ENCODE measurements at regions not wholly inside any gene's neighbourhood (a gene's known extent, or its start where the extent isn't known, plus 50 kb on each side); places are given as distances from the start of the nearest gene placed in this dataset.
"Not testable (repeated sequence)": the region's sequence is repeated elsewhere in the genome, so short reads cannot be mapped to it uniquely, and the experiment has no call there.

- FAIRE-seq (no peak), DNase-seq (ENCODE audit: low spot score) (no peak)
These were observed 250.5 kb downstream of the TMEM47 start for GRCh38 chrX:34406580-34406979.

DNA sequence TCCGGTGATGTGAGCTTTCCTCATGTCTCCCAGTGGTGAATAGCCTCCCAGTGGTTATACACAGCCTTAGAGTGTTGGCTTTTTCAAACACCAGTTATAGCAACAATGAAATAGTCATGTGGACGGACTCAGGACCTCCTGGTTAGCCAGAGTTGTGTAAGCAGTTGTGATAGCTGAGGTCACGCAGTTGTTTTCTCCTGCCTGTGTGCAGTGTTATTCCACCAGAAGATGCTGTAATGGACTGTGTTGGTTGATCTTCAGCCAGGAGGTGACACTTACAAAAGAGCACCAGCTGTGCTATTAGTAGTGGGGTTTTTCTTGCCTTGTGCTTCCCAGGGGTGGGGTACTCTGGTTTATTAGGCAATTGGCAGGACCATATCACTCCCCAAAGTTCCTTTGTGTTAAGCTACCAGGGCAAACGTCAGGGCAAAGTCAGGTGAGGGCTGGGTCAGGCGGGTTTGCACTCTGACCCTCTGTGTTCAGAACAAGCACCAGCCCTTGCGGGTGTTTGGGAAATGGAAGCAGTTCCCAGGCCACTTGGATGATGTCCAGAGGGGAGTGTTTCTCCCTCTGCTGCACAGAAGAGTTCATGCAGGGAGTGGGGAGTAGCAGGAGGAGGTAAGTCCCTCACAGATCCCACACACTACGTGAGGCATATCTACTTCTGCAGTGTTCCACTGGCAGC is 252.6 kb downstream of the TMEM47 start:
- FAIRE-seq (no peak), DNase-seq (ENCODE audit: low spot score) (no peak)

GRCh38 chrX:34401411-34401810 is 255.7 kb downstream of the TMEM47 start:
- no peak for DNase-seq (ENCODE audit: low spot score)
- FAIRE-seq, result no peak

DNA sequence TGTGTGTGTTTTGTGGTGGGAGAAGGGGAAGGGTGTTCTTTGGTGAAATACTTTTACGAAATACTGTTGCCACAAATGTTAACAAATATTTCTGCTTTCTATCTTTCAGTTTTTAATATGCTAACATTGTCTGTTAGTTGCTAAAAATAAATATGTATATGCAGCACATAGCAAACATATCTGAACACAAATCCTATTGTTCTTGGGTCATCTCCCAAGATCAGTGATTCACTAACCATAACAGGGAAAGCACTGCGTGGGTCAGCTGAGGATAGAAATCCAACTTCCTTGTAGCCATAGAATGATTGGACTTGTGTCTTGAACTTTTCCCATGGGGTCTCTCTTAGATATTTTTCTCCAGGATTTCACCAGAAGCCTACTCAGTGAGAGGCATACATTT is 250.3 kb upstream of the FAM47A start:
- no peak for DNase-seq (ENCODE audit: low spot score)
- FAIRE-seq, result no peak

GRCh38 chrX:34381241-34381640 is 249.1 kb upstream of the FAM47A start:
- FAIRE-seq (no peak), DNase-seq (ENCODE audit: low spot score) (no peak)

- DNase-seq (ENCODE audit: low spot score) (no peak), FAIRE-seq (no peak)
These were observed 247.8 kb upstream of the FAM47A start for GRCh38 chrX:34379891-34380290.

DNA sequence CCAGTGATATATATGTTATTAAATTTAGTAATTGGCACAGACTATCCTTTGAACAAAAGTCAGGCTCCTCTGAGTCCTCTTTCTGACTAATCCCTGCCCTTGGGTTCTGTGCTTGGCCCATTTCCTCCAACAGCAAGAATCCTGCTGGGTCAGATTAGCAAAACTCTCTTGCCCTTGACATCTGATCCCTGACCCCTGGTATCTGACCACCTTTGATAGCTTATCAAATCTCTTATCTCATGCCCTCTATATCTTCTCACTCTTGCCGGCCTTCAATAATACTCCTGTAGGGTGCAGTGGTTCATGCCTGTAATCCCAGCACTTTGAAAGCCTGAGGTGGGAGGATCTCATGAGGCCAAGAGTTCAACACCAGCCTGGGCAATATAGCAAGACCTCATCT is 245.5 kb upstream of the FAM47A start:
- no peak for FAIRE-seq
- no peak for DNase-seq (ENCODE audit: low spot score)

DNA sequence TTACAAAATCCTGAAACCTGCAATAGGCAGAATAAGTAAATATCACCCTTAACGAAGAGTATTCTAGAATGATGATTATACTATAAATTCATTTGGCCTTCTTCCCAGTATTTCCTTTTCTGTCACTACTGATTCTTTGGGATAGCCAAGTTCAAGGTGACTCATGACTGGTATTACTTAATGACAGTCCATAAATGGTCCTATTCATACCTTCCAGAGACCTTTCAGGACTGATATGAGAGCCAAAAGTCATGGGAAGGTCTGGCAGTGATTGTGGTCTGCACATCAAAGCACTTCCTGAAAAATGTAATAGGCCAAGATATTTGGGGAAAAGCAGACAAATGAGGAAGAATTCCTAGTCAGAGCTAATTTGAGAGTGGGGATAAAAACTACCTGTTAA is 239.6 kb upstream of the FAM47A start:
- DNase-seq (ENCODE audit: low spot score), result no peak
- no peak for FAIRE-seq

- FAIRE-seq, result no peak
These were observed 233.4 kb upstream of the FAM47A start for GRCh38 chrX:34365471-34365870.

DNA sequence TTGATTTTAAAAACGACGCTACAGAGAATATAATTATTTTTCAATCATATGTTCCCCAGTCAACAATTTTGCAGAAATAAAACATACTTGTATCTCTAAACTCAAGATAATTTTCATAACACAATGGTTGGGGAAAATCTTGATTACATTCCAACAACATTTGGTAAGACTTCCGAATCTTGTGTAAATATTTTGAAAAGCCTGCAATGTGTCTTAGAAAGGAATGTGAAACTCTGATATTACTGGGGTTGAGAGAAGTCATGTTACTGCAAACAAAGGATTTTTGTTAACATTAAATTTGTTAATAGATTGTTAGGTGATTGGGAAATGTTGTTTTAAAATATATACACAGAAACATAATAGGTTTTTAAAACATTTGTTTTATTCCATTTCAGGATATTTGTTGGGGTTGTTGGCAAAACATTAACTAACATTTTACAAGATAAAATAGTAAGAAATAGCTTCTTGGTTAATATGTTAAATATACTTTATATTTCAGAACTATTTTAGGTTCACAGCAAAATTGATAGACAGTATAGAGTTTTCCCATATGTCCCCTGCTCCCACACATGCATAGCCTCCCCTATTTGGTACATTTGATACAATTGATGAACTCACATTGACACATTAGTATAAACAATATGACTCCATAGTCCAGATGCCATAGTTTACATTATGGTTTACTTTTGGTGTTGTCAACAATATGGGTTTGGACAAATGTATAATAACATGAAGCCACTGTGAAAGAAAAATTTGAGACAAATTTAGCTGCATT is 218.6 kb upstream of the FAM47A start:
- no peak for FAIRE-seq
- no peak for DNase-seq (ENCODE audit: low spot score)

More at GRCh38 chrX:34365471-34365870, 233.4 kb upstream of the FAM47A start:
- DNase-seq (ENCODE audit: low spot score), result no peak

DNA sequence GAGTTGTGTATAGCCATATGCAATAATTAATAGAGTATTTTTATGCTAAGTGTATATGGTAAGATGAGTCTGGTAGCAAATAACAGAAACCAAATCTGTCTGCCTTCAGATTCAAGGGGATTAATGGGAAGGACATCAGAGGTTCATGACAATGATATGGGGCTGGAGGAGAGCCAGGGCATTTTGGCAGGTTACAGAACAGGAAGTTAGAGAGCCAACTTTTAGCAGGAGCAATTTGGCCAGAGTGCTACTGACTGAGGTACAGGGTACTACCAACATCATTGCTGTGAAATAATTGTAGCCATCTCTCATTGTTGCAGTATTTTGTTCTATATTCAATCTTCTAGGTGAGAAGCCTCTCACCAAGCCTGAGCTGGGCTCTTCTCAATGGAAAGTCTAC is 210.9 kb upstream of the FAM47A start:
- FAIRE-seq (no peak), DNase-seq (ENCODE audit: low spot score) (no peak)

DNA sequence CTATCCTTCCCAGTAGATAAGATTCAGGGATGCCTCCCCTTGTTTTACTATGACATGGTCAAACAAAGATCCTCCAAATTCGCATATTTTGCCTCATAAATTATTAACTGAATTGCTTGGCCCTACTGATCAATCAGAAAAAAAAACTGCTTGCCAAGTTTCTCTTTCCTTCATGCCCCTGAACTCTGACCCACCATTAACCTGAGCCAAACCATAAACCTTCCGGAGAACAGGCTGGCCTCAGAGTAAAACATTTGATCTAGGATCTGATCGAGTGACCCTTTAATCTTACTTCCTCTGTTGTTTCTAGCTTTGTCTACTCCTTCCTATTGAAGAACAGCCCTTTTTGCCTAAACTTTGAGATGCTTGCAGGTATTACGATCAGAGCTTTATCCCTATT is 209.7 kb upstream of the FAM47A start:
- DNase-seq (ENCODE audit: low spot score) (no peak), FAIRE-seq (no peak)

DNA sequence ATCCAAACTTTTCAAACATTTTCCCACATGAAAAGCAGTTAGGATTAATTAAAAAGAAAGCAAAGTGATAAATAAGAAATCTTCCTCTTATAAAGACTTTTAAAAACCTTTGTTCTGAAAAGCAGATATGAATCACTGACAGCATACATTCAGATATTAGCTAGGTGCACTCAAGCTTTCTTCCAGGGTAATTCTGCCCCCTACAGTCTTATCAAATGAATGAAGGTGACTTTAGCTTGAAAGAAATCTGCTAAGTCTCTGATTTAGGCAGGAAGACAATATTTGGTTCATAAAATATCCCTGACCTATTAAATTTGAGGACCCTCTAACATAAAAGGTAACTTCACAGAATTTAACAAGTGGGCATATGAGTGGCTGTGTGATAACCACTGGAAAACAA is 209.1 kb upstream of the FAM47A start:
- no peak for DNase-seq (ENCODE audit: low spot score)
- no peak for FAIRE-seq

DNA sequence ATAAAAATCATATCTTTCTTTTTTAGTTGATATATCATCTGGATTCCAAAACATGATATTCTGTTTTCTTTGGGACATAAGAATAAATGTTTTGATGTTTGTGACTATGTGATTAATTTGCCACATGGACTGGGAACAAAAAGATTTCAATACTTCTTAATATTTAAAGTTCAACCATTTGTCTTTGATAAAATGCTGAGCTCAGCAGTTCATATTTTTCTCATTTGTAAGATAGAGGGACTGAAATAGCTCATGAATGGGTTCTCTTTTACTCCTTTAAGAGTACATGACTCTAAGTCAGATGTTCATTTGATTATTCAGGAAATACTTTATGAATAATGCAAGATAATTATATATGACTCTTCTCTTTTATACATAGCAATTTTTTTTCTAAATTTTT is 205.9 kb upstream of the FAM47A start:
- DNase-seq (ENCODE audit: low spot score) (no peak), FAIRE-seq (no peak)

DNA sequence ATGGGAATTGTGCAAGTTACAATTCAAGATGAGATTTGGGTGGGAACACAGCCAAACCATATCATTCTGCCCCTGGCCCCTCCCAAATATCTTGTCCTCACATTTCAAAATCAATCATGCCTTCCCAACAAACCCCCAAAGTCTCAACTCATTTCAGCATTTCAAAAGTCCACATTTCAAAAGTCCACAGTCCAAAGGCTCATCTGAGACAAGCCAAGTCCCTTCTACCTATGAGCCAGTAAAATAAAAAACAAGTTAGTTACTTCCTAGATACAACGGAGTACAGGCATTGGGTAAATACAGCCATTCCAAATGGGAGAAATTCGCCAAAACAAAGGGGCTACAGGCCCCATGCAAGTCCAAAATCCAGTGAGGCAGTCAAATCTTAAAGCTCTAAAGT is 203.3 kb upstream of the FAM47A start:
- not testable (repeated sequence) for FAIRE-seq; DNase-seq (ENCODE audit: low spot score)

DNA sequence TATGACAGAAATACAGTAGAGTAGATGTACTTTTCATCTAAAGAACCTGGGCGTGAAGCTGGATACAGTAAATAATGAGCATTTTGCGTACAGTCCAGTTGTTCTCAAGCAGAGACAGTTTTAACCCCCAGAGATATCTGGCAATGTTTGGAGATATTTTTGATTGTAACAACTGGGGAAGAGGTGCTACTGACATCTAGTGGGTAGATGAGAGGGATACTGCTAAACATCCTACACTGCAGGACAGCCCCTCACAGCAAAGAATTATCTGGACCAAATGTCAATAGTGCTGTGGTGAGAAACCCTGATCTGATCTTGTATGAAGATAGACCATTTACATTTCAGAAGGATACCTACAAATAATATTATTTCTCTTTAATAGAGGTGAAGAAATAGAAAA is 200.2 kb upstream of the FAM47A start:
- DNase-seq (ENCODE audit: low spot score) (no peak), FAIRE-seq (no peak)

- FAIRE-seq, result no peak
- no peak for DNase-seq (ENCODE audit: low spot score)
These were observed 193.3 kb upstream of the FAM47A start for GRCh38 chrX:34325460-34325859.

DNA sequence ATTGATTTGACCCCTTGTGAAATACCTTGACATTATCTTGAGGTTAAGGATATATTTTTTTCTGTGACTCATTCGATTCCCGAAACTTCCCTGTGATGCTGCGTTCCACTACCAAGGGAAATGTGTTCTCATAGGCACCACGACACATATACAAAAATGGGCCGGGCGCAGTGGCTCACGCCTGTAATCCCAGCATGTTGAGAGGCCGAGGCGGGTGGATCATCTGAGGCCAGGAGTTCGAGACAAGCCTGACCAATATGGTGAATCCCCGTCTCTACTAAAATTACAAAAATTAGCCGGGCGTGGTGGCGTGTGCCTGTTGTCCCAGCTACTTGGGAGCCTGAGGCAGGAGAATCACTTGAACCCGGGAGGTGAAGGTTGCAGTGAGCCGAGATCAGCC is 188.3 kb upstream of the FAM47A start:
- FAIRE-seq; DNase-seq (ENCODE audit: low spot score): not testable (repeated sequence)

GRCh38 chrX:34300871-34301270 is 168.8 kb upstream of the FAM47A start:
- peak; percentile 69 for FAIRE-seq
- no peak for DNase-seq (ENCODE audit: low spot score)

DNA sequence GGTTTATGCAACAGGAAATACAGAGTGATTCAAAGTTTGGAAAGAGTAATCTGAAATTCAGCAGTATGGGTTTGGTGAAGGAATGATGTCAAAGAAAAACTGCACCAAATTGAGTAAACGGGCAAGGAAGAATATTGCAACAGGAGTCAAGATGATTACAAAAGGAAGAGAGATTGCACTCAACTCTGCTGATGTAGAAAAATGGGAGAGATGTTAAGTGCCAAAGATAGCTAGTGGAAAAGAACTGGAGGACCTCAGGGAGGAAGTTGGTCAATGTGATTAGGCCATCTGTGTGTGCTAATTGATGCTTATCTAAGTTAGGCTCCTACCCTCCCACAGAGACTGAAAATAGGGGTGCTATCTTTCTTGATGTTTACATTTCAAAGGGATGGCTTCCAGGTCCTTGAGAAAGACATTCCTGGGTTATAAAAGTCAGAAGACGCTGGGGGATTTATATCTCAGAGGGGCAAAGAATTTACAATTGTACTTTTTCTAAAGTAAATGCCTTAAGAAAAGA is 167.4 kb upstream of the FAM47A start:
- FAIRE-seq, result no peak
- no peak for DNase-seq (ENCODE audit: low spot score)

DNA sequence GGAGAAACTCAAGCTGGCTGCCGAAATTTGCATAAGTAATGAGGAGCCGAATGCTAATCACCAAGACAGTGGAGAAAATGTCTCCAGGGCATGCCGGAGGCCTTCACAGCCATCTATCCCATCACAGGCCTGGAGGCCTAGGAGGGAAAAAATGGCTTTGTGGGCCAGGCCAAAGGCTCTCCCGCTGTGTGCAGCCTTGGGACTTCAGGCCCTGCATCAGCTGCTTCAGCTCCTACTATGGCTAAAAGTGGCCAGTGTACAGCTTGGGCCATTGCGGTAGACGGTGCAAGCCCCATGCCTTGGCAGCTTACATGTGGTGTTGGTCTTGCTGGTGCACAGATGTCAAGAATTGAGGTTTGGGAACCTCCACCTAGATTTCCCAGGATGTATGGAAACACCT is 162.6 kb upstream of the FAM47A start:
- no peak for DNase-seq (ENCODE audit: low spot score)
- no peak for FAIRE-seq

DNA sequence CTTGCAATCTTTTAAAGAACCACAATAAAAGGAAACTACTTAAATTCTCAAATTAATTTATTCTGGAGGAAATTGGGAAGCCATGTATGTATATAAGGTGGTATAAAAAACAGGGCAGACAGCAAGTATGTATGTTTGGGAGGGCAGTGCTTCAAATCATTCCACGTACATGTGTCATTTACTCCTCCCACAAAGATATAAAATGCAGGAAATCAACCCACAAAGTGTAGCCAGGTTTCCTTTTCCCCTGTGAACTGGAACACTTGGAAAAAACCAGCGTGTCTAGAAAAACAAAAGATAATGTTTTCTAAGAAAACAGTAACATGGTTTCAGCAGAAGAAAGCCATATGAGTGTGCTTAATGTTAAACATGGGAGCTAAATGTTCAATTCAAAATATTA is 156.7 kb upstream of the FAM47A start:
- FAIRE-seq, result no peak
- no peak for DNase-seq (ENCODE audit: low spot score)
